H1 (cell line): ENCODE measurements at regions not wholly inside any gene's neighbourhood (a gene's known extent, or its start where the extent isn't known, plus 50 kb on each side); places are given as distances from the start of the nearest gene placed in this dataset.

Experiments
- CTCF ChIP-seq, 3 experiments: IDR thresholded peaks; 1 replicate in 2 of 3; 2 replicates in 1 of 3; pipeline versions ENCODE4 v1.5.1 to v1.6.1; 2011; ENCODE audit warnings: low read length in 3 of 3, mild to moderate bottlenecking in 3 of 3, inconsistent platforms in 2 of 3, low read depth in 1 of 3, moderate library complexity in 1 of 3; ENCODE audit not compliant: insufficient read depth in 1 of 3; ENCODE audit errors: control extremely low read depth in 1 of 3
- TF ChIP-seq, protein P1 (sequence below): IDR thresholded peaks from 2 replicates; pipeline ENCODE4 v1.6.1; 2012; ENCODE audit warnings: inconsistent platforms

- TF ChIP-seq CTCF (IDR thresholded peaks at IDR 0.05; ENCODE audit: control extremely low read depth in 1 of 3, insufficient read depth in 1 of 3, low read depth in 1 of 3, low read length in 3 of 3), result no peak
- TF ChIP-seq, protein P1, sequence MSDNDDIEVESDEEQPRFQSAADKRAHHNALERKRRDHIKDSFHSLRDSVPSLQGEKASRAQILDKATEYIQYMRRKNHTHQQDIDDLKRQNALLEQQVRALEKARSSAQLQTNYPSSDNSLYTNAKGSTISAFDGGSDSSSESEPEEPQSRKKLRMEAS, result no peak
Measured at GRCh38 chr5:117690612-117691011, 1116.0 kb upstream of the SEMA6A start.
